A549 (cell line): ENCODE measurements at regions not wholly inside any gene's neighbourhood (a gene's known extent, or its start where the extent isn't known, plus 50 kb on each side); places are given as distances from the start of the nearest gene placed in this dataset.

Experiments
- ATAC-seq, 2 experiments: fragments of 200-7000 bp in 1 of 2; fragments of >200 bp in 1 of 2; cut with Nextera tagmentation in 1 of 2; cut with Tn5 transposase in 1 of 2; 3 replicates each; pipeline versions ENCODE4 v1.8.0 to v1.9.1; 2018 to 2020; ENCODE audit warnings: mild to moderate bottlenecking in 1 of 2, moderate library complexity in 1 of 2
- CTCF ChIA-PET: fragments of 300-600 bp; sonication (Branson Sonifier 250); formaldehyde crosslinking; extraction: SDS; loops from one replicate; lab custom pipeline; 2021; ENCODE audit warnings: antibody characterized with exemption, inconsistent platforms; lab: Yijun Ruan, JAX
- POLR2A ChIA-PET: fragments of 350-600 bp; formaldehyde crosslinking; extraction: SDS; loops from one replicate; lab custom pipeline; 2021; ENCODE audit warnings: antibody characterized with exemption, inconsistent platforms; lab: Yijun Ruan, JAX
- DNase-seq, 2 experiments: peaks; one replicate each; pipeline versions ENCODE4 v3.0.0 to v3.0.0-alpha.2; 2011 to 2016; ENCODE audit warnings: low read depth in 1 of 2, low spot score in 1 of 2
- FAIRE-seq: peaks from 2 replicates; lab custom pipeline; 2011; peaks lifted over from hg19 to GRCh38; lab: Jason Lieb, UNC
- H3K27ac ChIP-seq, 2 experiments: fragments of >200 bp; sonication (Bioruptor Twin); formaldehyde crosslinking; 3 replicates each; pipeline ENCODE4 v1.5.1; 2016 to 2017
- H3K4me1 ChIP-seq: fragments of >200 bp; sonication (Bioruptor Twin); formaldehyde crosslinking; 3 replicates; pipeline ENCODE4 v1.6.1; 2016
- H3K4me2 ChIP-seq: fragments of >200 bp; sonication (Bioruptor Twin); formaldehyde crosslinking; 3 replicates; pipeline ENCODE4 v1.6.1; 2016
- H3K4me3 ChIP-seq: fragments of >200 bp; sonication (Bioruptor Twin); formaldehyde crosslinking; 3 replicates; pipeline ENCODE4 v1.5.1; 2016
- H3K9me3 ChIP-seq: fragments of >200 bp; sonication (Bioruptor Twin); formaldehyde crosslinking; 3 replicates; pipeline ENCODE4 v1.6.1; 2016
- ATOH8 ChIP-seq: fragments of 250-450 bp; sonication (Bioruptor Pico); IDR thresholded peaks from 2 replicates; pipeline ENCODE4 v1.5.0; 2020; ENCODE audit warnings: low read depth, mild to moderate bottlenecking, moderate library complexity
- CBX2 ChIP-seq: fragments of 200-600 bp; sonication (generic); IDR thresholded peaks from 2 replicates; pipeline ENCODE4 v1.6.1; 2016; ENCODE audit warnings: low read depth, mild to moderate bottlenecking, borderline replicate concordance
- CTCF ChIP-seq: fragments of >200 bp; sonication (Bioruptor Twin); formaldehyde crosslinking; IDR thresholded peaks from 3 replicates; pipeline ENCODE4 v1.5.1; 2016
- EHF ChIP-seq: fragments of 250-450 bp; sonication (Bioruptor Pico); IDR thresholded peaks from 2 replicates; pipeline ENCODE4 v1.5.0; 2020; ENCODE audit warnings: mild to moderate bottlenecking
- HMGXB4 ChIP-seq: fragments of 250-450 bp; sonication (Bioruptor Pico); IDR thresholded peaks from 2 replicates; pipeline ENCODE4 v1.5.0; 2021; ENCODE audit warnings: mild to moderate bottlenecking, moderate library complexity, borderline replicate concordance
- JUN ChIP-seq, 2 experiments: fragments of >200 bp; sonication (Bioruptor Twin); formaldehyde crosslinking; IDR thresholded peaks; 2 replicates in 1 of 2; 3 replicates in 1 of 2; pipeline ENCODE4 v1.6.1; 2016 to 2017
- KDM5A ChIP-seq: fragments of 200-600 bp; sonication (generic); IDR thresholded peaks from 2 replicates; pipeline ENCODE4 v1.6.1; 2016; ENCODE audit warnings: antibody characterized with exemption, mild to moderate bottlenecking
- MAFK ChIP-seq: fragments of 450-650 bp; IDR thresholded peaks from 2 replicates; pipeline ENCODE4 v1.6.1; 2014; ENCODE audit not compliant: partially characterized antibody
- MAX ChIP-seq: IDR thresholded peaks from 2 replicates; pipeline ENCODE4 v1.6.1; 2012
- MYC ChIP-seq: IDR thresholded peaks from 2 replicates; pipeline ENCODE4 v1.6.1; 2012; ENCODE audit warnings: mild to moderate bottlenecking, inconsistent platforms, low read length, improper control_type of control experiment, borderline replicate concordance
- NFE2L2 ChIP-seq: fragments of 150-350 bp; conservative IDR thresholded peaks from 2 replicates; pipeline ENCODE4 v1.6.1; 2014; ENCODE audit warnings: low read length
- PHF8 ChIP-seq: fragments of 200-600 bp; sonication (generic); IDR thresholded peaks from 2 replicates; pipeline ENCODE4 v1.6.1; 2016; ENCODE audit warnings: low read depth, mild to moderate bottlenecking, antibody characterized with exemption, moderate library complexity, borderline replicate concordance
- RAD21 ChIP-seq, 2 experiments: fragments of >200 bp in 1 of 2; sonication (Bioruptor Twin) in 1 of 2; formaldehyde crosslinking in 1 of 2; IDR thresholded peaks in 1 of 2; conservative IDR thresholded peaks in 1 of 2; 2 replicates in 1 of 2; 3 replicates in 1 of 2; pipeline ENCODE4 v1.6.1; 2012 to 2018; ENCODE audit warnings: inconsistent platforms in 1 of 2
- REST ChIP-seq: fragments of 200-600 bp; sonication (generic); IDR thresholded peaks from 2 replicates; pipeline ENCODE4 v1.6.1; 2016; ENCODE audit warnings: antibody characterized with exemption, mild to moderate bottlenecking, moderate library complexity
- RFX5 ChIP-seq: fragments of 450-650 bp; IDR thresholded peaks from 2 replicates; pipeline ENCODE4 v1.7.1; 2014; ENCODE audit warnings: antibody characterized with exemption, mild to moderate bottlenecking, moderate library complexity
- ZC3H11A ChIP-seq: fragments of 450-650 bp; IDR thresholded peaks from 2 replicates; pipeline ENCODE4 v1.6.1; 2014; ENCODE audit warnings: antibody characterized with exemption, mild to moderate bottlenecking
- ZFP36 ChIP-seq: fragments of 450-650 bp; IDR thresholded peaks from 2 replicates; pipeline ENCODE4 v1.6.1; 2014; ENCODE audit warnings: borderline replicate concordance; ENCODE audit not compliant: partially characterized antibody
- ZNF302 ChIP-seq: fragments of 250-450 bp; sonication (Bioruptor Pico); IDR thresholded peaks from 2 replicates; pipeline ENCODE4 v1.9.0; 2021; ENCODE audit warnings: inconsistent platforms, mild to moderate bottlenecking, moderate library complexity
- ZSCAN20 ChIP-seq: fragments of 250-450 bp; sonication (Bioruptor Pico); IDR thresholded peaks from 2 replicates; pipeline ENCODE4 v1.8.0; 2022; ENCODE audit warnings: mild to moderate bottlenecking, moderate library complexity
- WGBS: methylation state at CpG from one replicate; pipeline ENCODE4 v1.1.6; 2017; ENCODE audit errors: missing lambda C conversion rate; 5-methylcytosine and 5-hydroxymethylcytosine counted together

- no peak overlapping the region for H3K4me3 ChIP-seq
- TF ChIP-seq PHF8 (no peak), EHF (CRISPR knock-in tag) (no peak), CTCF (no peak)
- TF ChIP-seq, all 56 proteins: peak for 0
- ATAC-seq (no peak), DNase-seq (no peak), FAIRE-seq (no peak)
- 9% methylated on average over 3 of the region's 3 CpGs for WGBS
- H3K27ac ChIP-seq: no peak overlapping the region
- CTCF ChIA-PET: no interaction called here
- H3K4me1 ChIP-seq: no peaks in the 10 kb centered on the region
- H3K4me2 ChIP-seq: no peak overlapping the region
- no peaks in the 10 kb centered on the region for H3K9me3 ChIP-seq
- POLR2A ChIA-PET: no interaction called here
Observed at GRCh38 chr2:121994238-121995206, 239.1 kb downstream of the TSN start.

- Histone ChIP-seq H3K4me3 (no peak overlapping the region), H3K4me1 (no peaks in the 10 kb centered on the region), H3K4me2 (no peak overlapping the region), H3K9me3 (no peaks in the 10 kb centered on the region), H3K27ac (no peak overlapping the region)
- 51% methylated on average over 4 of the region's 4 CpGs for WGBS
- ATAC-seq (no peak), DNase-seq (no peak), FAIRE-seq (no peak)
- CTCF ChIA-PET: no interaction called here
- TF ChIP-seq ATOH8 (CRISPR knock-in tag): no peak
- TF ChIP-seq ZNF302: no peak
- no peak for TF ChIP-seq MAX
- no peak for TF ChIP-seq ZFP36
- no peak for TF ChIP-seq CBX2
- TF ChIP-seq MAFK: no peak
- TF ChIP-seq KDM5A: no peak
- no peak for TF ChIP-seq RAD21 (conservative IDR thresholded peaks at IDR 0.05 in 1 of 2, IDR thresholded peaks at IDR 0.05 in 1 of 2)
- no peak for TF ChIP-seq ZC3H11A
- no peak for TF ChIP-seq HMGXB4 (CRISPR knock-in tag)
- no peak for TF ChIP-seq MYC
- TF ChIP-seq NFE2L2: no peak
- TF ChIP-seq ZSCAN20 (CRISPR knock-in tag): no peak
- no peak for TF ChIP-seq RFX5
- TF ChIP-seq CTCF: no peak
- no peak for TF ChIP-seq JUN (IDR thresholded peaks at IDR 0.05)
- no peak for TF ChIP-seq REST
- POLR2A ChIA-PET: no interaction called here
Observed at GRCh38 chr2:121998751-121999150, 243.3 kb downstream of the TSN start.
